IMR-90 (cell line): ENCODE measurements at regions not wholly inside any gene's neighbourhood (a gene's known extent, or its start where the extent isn't known, plus 50 kb on each side); places are given as distances from the start of the nearest gene placed in this dataset.

Source experiments
- CHD1 ChIP-seq: IDR thresholded peaks from 2 replicates; pipeline ENCODE4 v1.6.1; 2012; ENCODE audit warnings: low read depth, low read length, improper control_type of control experiment
- CTCF ChIP-seq: conservative IDR thresholded peaks from 2 replicates; pipeline ENCODE4 v1.5.1; 2012; ENCODE audit warnings: mild to moderate bottlenecking, low read depth, low read length, improper control_type of control experiment
- MXI1 ChIP-seq: IDR thresholded peaks from 2 replicates; pipeline ENCODE4 v1.6.1; 2012; ENCODE audit warnings: low read depth, mild to moderate bottlenecking, low read length, moderate library complexity, borderline replicate concordance
- POLR2A ChIP-seq: IDR thresholded peaks from 2 replicates; pipeline ENCODE4 v1.6.1; 2012; ENCODE audit warnings: mild to moderate bottlenecking, low read depth, low read length
- RCOR1 ChIP-seq: IDR thresholded peaks from 2 replicates; pipeline ENCODE4 v1.6.1; 2012; ENCODE audit warnings: mild to moderate bottlenecking, low read length, improper control_type of control experiment; ENCODE audit not compliant: insufficient replicate concordance
- RFX5 ChIP-seq: IDR thresholded peaks from 2 replicates; pipeline ENCODE4 v1.8.0; 2012; ENCODE audit warnings: low read depth, mild to moderate bottlenecking, low read length, moderate library complexity

DNA sequence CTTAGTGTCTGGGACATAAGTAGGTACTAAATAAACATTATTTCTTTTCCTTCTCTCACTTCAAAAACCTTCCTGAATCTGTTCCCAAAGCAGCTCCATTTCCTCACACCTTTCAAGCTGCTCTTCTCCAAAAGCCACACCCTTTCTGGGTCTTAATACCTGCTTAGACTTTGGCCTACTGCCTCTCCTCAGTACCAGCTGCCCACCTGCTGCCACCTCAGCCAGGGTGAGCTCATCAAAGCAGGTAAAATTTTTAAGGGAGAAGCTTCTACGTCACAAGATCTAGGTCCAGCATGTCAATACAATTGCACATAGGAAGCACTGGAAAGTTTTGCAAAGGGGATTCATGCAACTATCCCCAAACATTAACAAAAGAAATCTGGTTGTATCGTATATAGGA is 108.4 kb downstream of the RPL27A start:
- TF ChIP-seq CTCF (no peak), RFX5 (no peak), POLR2A (no peak), CHD1 (no peak), MXI1 (no peak), RCOR1 (no peak)
